ENCODE measurements at regions not wholly inside any gene's neighbourhood (a gene's known extent, or its start where the extent isn't known, plus 50 kb on each side); places are given as distances from the start of the nearest gene placed in this dataset.

- no peaks in the 10 kb centered on the region for H3K27me3 Mint-ChIP-seq (ENCODE audit: insufficient read depth)
- DNase-seq, result no peak
- H3K9me3 ChIP-seq (ENCODE audit: control insufficient read depth, low read length), result no peaks in the 10 kb centered on the region
- H3K4me1 Mint-ChIP-seq, result peaks cover 4% of the 10 kb centered on the region
- H3K9ac ChIP-seq (ENCODE audit: extremely low read depth, low read length, poor library complexity, severe bottlenecking), result no peak overlapping the region
- no peaks in the 10 kb centered on the region for H3K27me3 ChIP-seq (ENCODE audit: control insufficient read depth, insufficient read depth, low read length, poor library complexity, severe bottlenecking)
- H3K9me3 Mint-ChIP-seq, result no peaks in the 10 kb centered on the region
- TF ChIP-seq CTCF (conservative IDR thresholded peaks at IDR 0.05), result no peak
- H3K4me1 ChIP-seq (ENCODE audit: control insufficient read depth, insufficient read depth, low read length), result no peaks in the 10 kb centered on the region
- no peak overlapping the region for H3K27ac Mint-ChIP-seq
- H3K36me3 Mint-ChIP-seq (ENCODE audit: low read depth), result no peaks in the 10 kb centered on the region
- H3K27ac ChIP-seq (ENCODE audit: low read depth, low read length), result no peak overlapping the region
- no peak overlapping the region for H3K4me3 ChIP-seq (ENCODE audit: low read length)
- WGBS, 2 experiments (ENCODE audit: insufficient coverage in 1 of 2, insufficient read length in 1 of 2), result 89 to 93% methylated on average over 5 to 12 of the region's 12 CpGs
- no peaks in the 10 kb centered on the region for H3K36me3 ChIP-seq (ENCODE audit: control insufficient read depth, insufficient read depth, low read length)
- no peak overlapping the region for H3K4me3 Mint-ChIP-seq
Measured at GRCh38 chr10:121374121-121374520, 224.1 kb downstream of the FGFR2 start.

- no peak overlapping the region for H3K27ac ChIP-seq (ENCODE audit: low read depth, low read length)
- Mint-ChIP-seq H3K4me1 (peaks cover 4% of the 10 kb centered on the region), H3K4me3 (no peak overlapping the region), H3K27me3 (ENCODE audit: insufficient read depth) (no peaks in the 10 kb centered on the region), H3K9me3 (no peaks in the 10 kb centered on the region), H3K36me3 (ENCODE audit: low read depth) (no peaks in the 10 kb centered on the region), H3K27ac (no peak overlapping the region)
- no peaks in the 10 kb centered on the region for H3K9me3 ChIP-seq (ENCODE audit: control insufficient read depth, low read length)
- no peaks in the 10 kb centered on the region for H3K36me3 ChIP-seq (ENCODE audit: control insufficient read depth, insufficient read depth, low read length)
- no peak overlapping the region for H3K9ac ChIP-seq (ENCODE audit: extremely low read depth, low read length, poor library complexity, severe bottlenecking)
- 84 to 92% methylated on average over 5 to 6 of the region's 6 CpGs for WGBS, 2 experiments (ENCODE audit: insufficient coverage in 1 of 2, insufficient read length in 1 of 2)
- no peaks in the 10 kb centered on the region for H3K4me1 ChIP-seq (ENCODE audit: control insufficient read depth, insufficient read depth, low read length)
- no peak for DNase-seq
- H3K27me3 ChIP-seq (ENCODE audit: control insufficient read depth, insufficient read depth, low read length, poor library complexity, severe bottlenecking), result no peaks in the 10 kb centered on the region
- H3K4me3 ChIP-seq (ENCODE audit: low read length), result no peak overlapping the region
- TF ChIP-seq CTCF (conservative IDR thresholded peaks at IDR 0.05), result no peak
Measured at GRCh38 chr10:121375172-121375571, 223.1 kb downstream of the FGFR2 start.

- no peak for TF ChIP-seq CTCF (conservative IDR thresholded peaks at IDR 0.05)
- no peak overlapping the region for H3K4me3 Mint-ChIP-seq
- no peak for DNase-seq
Measured at GRCh38 chr10:121378251-121378801, 219.9 kb downstream of the FGFR2 start.

More at GRCh38 chr10:121378251-121378801, 219.9 kb downstream of the FGFR2 start:
- Histone ChIP-seq H3K9me3 (ENCODE audit: control insufficient read depth, low read length) (peaks cover 7% of the 10 kb centered on the region), H3K9ac (ENCODE audit: extremely low read depth, low read length, poor library complexity, severe bottlenecking) (no peak overlapping the region), H3K27ac (ENCODE audit: low read depth, low read length) (no peak overlapping the region), H3K36me3 (ENCODE audit: control insufficient read depth, insufficient read depth, low read length) (no peaks in the 10 kb centered on the region), H3K4me1 (ENCODE audit: control insufficient read depth, insufficient read depth, low read length) (no peaks in the 10 kb centered on the region), H3K4me3 (ENCODE audit: low read length) (no peak overlapping the region), H3K27me3 (ENCODE audit: control insufficient read depth, insufficient read depth, low read length, poor library complexity, severe bottlenecking) (no peaks in the 10 kb centered on the region)
- H3K27me3 Mint-ChIP-seq (ENCODE audit: insufficient read depth), result no peaks in the 10 kb centered on the region
- peaks cover 6% of the 10 kb centered on the region for H3K36me3 Mint-ChIP-seq (ENCODE audit: low read depth)
- H3K4me1 Mint-ChIP-seq, result peaks cover 4% of the 10 kb centered on the region
- no peak overlapping the region for H3K27ac Mint-ChIP-seq
- peaks cover 22% of the 10 kb centered on the region for H3K9me3 Mint-ChIP-seq
- 88% methylated on average over 5 to 6 of the region's 6 CpGs for WGBS, 2 experiments (ENCODE audit: insufficient coverage in 1 of 2, insufficient read length in 1 of 2)
